Naive thymus-derived CD4-positive, alpha-beta T cell (primary cell): ENCODE measurements at regions not wholly inside any gene's neighbourhood (a gene's known extent, or its start where the extent isn't known, plus 50 kb on each side); places are given as distances from the start of the nearest gene placed in this dataset.
"Not testable (repeated sequence)": the region's sequence is repeated elsewhere in the genome, so short reads cannot be mapped to it uniquely, and the experiment has no call there.

Experiments used
- ATAC-seq: fragments of 150-1000 bp; cut with Tn5 transposase; 2 replicates; pipeline ENCODE4 v1.10.0; 2021; ENCODE audit warnings: mild to moderate bottlenecking, moderate library complexity
- CTCF ChIA-PET: fragments of 350-600 bp; sonication (Branson Sonifier 250); formaldehyde crosslinking; loops from one replicate; lab custom pipeline; 2021; ENCODE audit warnings: antibody characterized with exemption; lab: Charles Lee
- POLR2A ChIA-PET: fragments of 350-600 bp; sonication (Branson Sonifier 250); formaldehyde crosslinking; loops from one replicate; lab custom pipeline; 2021; ENCODE audit warnings: antibody characterized with exemption, inconsistent platforms; lab: Charles Lee
- DNase-seq, 9 donors: peaks; one replicate each; pipeline versions ENCODE4 v3.0.0 to v3.0.0-alpha.2; 2020 to 2022; ENCODE audit warnings: mixed read lengths in 1 of 9
- H3K27ac ChIP-seq: one replicate; pipeline ENCODE4 v1.7.0; 2013; ENCODE audit warnings: mild to moderate bottlenecking, low read depth, low read length, moderate library complexity
- H3K27me3 ChIP-seq, 2 donors: one replicate each; pipeline ENCODE4 v1.7.0; 2013; ENCODE audit warnings: low read length in 2 of 2, mild to moderate bottlenecking in 2 of 2, moderate library complexity in 2 of 2; ENCODE audit not compliant: control insufficient read depth in 2 of 2, insufficient read depth in 2 of 2
- H3K36me3 ChIP-seq, 3 experiments: 1 replicate in 2 of 3; 2 replicates in 1 of 3; pipeline ENCODE4 v1.7.0; 2013; ENCODE audit warnings: low read length in 3 of 3, mild to moderate bottlenecking in 3 of 3, moderate library complexity in 1 of 3; ENCODE audit not compliant: insufficient read depth in 3 of 3, control insufficient read depth in 2 of 3
- H3K4me1 ChIP-seq, 2 donors: one replicate each; pipeline ENCODE4 v1.7.0; 2013; ENCODE audit warnings: low read length in 2 of 2, mild to moderate bottlenecking in 2 of 2, moderate library complexity in 1 of 2; ENCODE audit not compliant: control insufficient read depth in 2 of 2, insufficient read depth in 2 of 2
- H3K4me3 ChIP-seq: 2 replicates; pipeline ENCODE4 v1.7.0; 2013; ENCODE audit warnings: mild to moderate bottlenecking, low read length
- H3K9me3 ChIP-seq, 3 experiments: 1 replicate in 2 of 3; 2 replicates in 1 of 3; pipeline ENCODE4 v1.7.0; 2013; ENCODE audit warnings: low read length in 3 of 3; ENCODE audit not compliant: control insufficient read depth in 2 of 3
- H3K27ac Mint-ChIP-seq, 9 donors: one replicate each; pipeline ENCODE4 v1.8.0; 2020 to 2022; ENCODE audit warnings: mixed read lengths in 9 of 9, mild to moderate bottlenecking in 8 of 9, moderate library complexity in 5 of 9, inconsistent platforms in 2 of 9
- H3K27me3 Mint-ChIP-seq, 5 donors: one replicate each; pipeline ENCODE4 v1.8.0; 2021 to 2022; ENCODE audit warnings: mixed read lengths in 5 of 5, mild to moderate bottlenecking in 1 of 5
- H3K36me3 Mint-ChIP-seq, 5 donors: one replicate each; pipeline ENCODE4 v1.8.0; 2020 to 2022; ENCODE audit warnings: mixed read lengths in 5 of 5, mild to moderate bottlenecking in 3 of 5, inconsistent platforms in 1 of 5
- H3K4me1 Mint-ChIP-seq, 7 donors: one replicate each; pipeline ENCODE4 v1.8.0; 2020 to 2022; ENCODE audit warnings: mixed read lengths in 7 of 7, mild to moderate bottlenecking in 3 of 7, inconsistent platforms in 1 of 7
- H3K4me3 Mint-ChIP-seq, 10 donors: one replicate each; pipeline ENCODE4 v1.8.0; 2020 to 2022; ENCODE audit warnings: mild to moderate bottlenecking in 10 of 10, mixed read lengths in 10 of 10, moderate library complexity in 6 of 10, inconsistent platforms in 2 of 10
- H3K9me3 Mint-ChIP-seq, 11 donors: one replicate each; pipeline ENCODE4 v1.8.0; 2020 to 2022; ENCODE audit warnings: mixed read lengths in 11 of 11, mild to moderate bottlenecking in 4 of 11, inconsistent platforms in 1 of 11, moderate library complexity in 1 of 11
- intact Hi-C, 2 donors: fragments of 100-400 bp; cut with micrococcal nuclease; formaldehyde crosslinking; loops; one replicate each; pipeline ENCODE4 v1.15.1; 2023

GRCh38 chr17:45580924-45581323, 90.4 kb upstream of the PLEKHM1 start:
- no peak overlapping the region for H3K4me3 ChIP-seq
- intact Hi-C loops = loop anchor here in 1 of 2 donors (5.0 to 10.0 kb wide), 6 partner anchors 149 to 1344 kb away; partner anchors contain the start of genes ARHGAP27, GOSR2 and HEXIM1
- CTCF ChIA-PET = no interaction called here
- peaks cover 8 to 11% of the 10 kb centered on the region in 2 donors for H3K4me1 ChIP-seq
- H3K36me3 Mint-ChIP-seq = peaks cover 3 to 22% (median 8%) of the 10 kb centered on the region in 5 donors
- H3K4me1 Mint-ChIP-seq = peaks cover 50 to 83% (median 75%) of the 10 kb centered on the region in 7 donors
- H3K27me3 Mint-ChIP-seq = no peaks in the 10 kb centered on the region
- H3K4me3 Mint-ChIP-seq = peak overlapping the region in 5 of 10 donors; percentile 1 to 26 (median 3)
- no peaks in the 10 kb centered on the region for H3K27me3 ChIP-seq
- H3K27ac ChIP-seq = no peak overlapping the region
- peaks cover 0 to 13% (median 5%) of the 10 kb centered on the region in 3 experiments for H3K36me3 ChIP-seq
- POLR2A ChIA-PET = no interaction called here
- no peak for DNase-seq
- H3K9me3 ChIP-seq = no peaks in the 10 kb centered on the region
- ATAC-seq = no peak
- H3K27ac Mint-ChIP-seq = peak overlapping the region in 3 of 9 donors; percentile 6 to 96 (median 6)
- peaks cover 0 to 1% (median 0%) of the 10 kb centered on the region in 11 donors for H3K9me3 Mint-ChIP-seq

GRCh38 chr17:45581860-45582259, 91.3 kb upstream of the PLEKHM1 start:
- H3K27me3 ChIP-seq = no peaks in the 10 kb centered on the region
- peaks cover 0 to 13% (median 5%) of the 10 kb centered on the region in 3 experiments for H3K36me3 ChIP-seq
- intact Hi-C loops = loop anchor here in 1 of 2 donors (5.0 to 10.0 kb wide), 6 partner anchors 150 to 1343 kb away; partner anchors contain the start of genes ARHGAP27, GOSR2 and HEXIM1
- H3K9me3 ChIP-seq = no peaks in the 10 kb centered on the region
- ChIA-PET CTCF (interaction anchor here (0.8 kb wide), 1 partner anchor 175 kb away, joined by 3 read pairs; no protein-coding TSS in a partner anchor), POLR2A (interaction anchor here (0.7 kb wide), 1 partner anchor 684 kb away, joined by 3 read pairs; no protein-coding TSS in a partner anchor)
- peaks cover 8 to 11% of the 10 kb centered on the region in 2 donors for H3K4me1 ChIP-seq
- H3K9me3 Mint-ChIP-seq = peaks cover 0 to 1% (median 0%) of the 10 kb centered on the region in 11 donors
- no peaks in the 10 kb centered on the region for H3K27me3 Mint-ChIP-seq
- H3K4me3 Mint-ChIP-seq = peak overlapping the region in 7 of 10 donors; percentile 6 to 97 (median 21)
- H3K4me1 Mint-ChIP-seq = peaks cover 41 to 74% (median 66%) of the 10 kb centered on the region in 7 donors
- no peak for DNase-seq
- H3K36me3 Mint-ChIP-seq = peaks cover 0 to 16% (median 8%) of the 10 kb centered on the region in 5 donors
- H3K27ac ChIP-seq = no peak overlapping the region
- H3K27ac Mint-ChIP-seq = peak overlapping the region in 5 of 9 donors; percentile 40 to 96 (median 62)
- no peak for ATAC-seq
- H3K4me3 ChIP-seq = no peak overlapping the region

GRCh38 chr17:45584092-45585036, 93.8 kb upstream of the PLEKHM1 start:
- Histone ChIP-seq H3K36me3 (peaks cover 0 to 10% (median 5%) of the 10 kb centered on the region in 3 experiments), H3K9me3 (no peaks in the 10 kb centered on the region), H3K4me3 (peak overlapping the region; percentile 81), H3K27ac (peak overlapping the region; percentile 85), H3K4me1 (peaks cover 8 to 11% of the 10 kb centered on the region in 2 donors), H3K27me3 (no peaks in the 10 kb centered on the region)
- Mint-ChIP-seq H3K36me3 (peaks cover 0 to 16% (median 12%) of the 10 kb centered on the region in 5 donors), H3K4me1 (peaks cover 20 to 52% (median 47%) of the 10 kb centered on the region in 7 donors), H3K4me3 (peak overlapping the region; percentile 85 to 99 (median 97)), H3K27me3 (peaks cover 0 to 2% (median 0%) of the 10 kb centered on the region in 5 donors), H3K27ac (peak overlapping the region; percentile 90 to 99 (median 96)), H3K9me3 (peaks cover 0 to 3% (median 0%) of the 10 kb centered on the region in 11 donors)
- DNase-seq = peak; percentile 59 to 84 (median 64)
- peak; percentile 59 for ATAC-seq
- ChIA-PET POLR2A (interaction anchor here (0.7 kb wide), 1 partner anchor 203 kb away, joined by 4 read pairs; no protein-coding TSS in a partner anchor), CTCF (interaction anchor here (0.6 kb wide), 1 partner anchor 411 kb away, joined by 3 read pairs; no protein-coding TSS in a partner anchor)
- intact Hi-C loops = loop anchor here (1.0 to 10.0 kb wide), 8 partner anchors 152 to 1340 kb away; partner anchors contain the start of genes ARHGAP27 (in 1 of the 2), GOSR2 (in 1 of the 2), HEXIM1 (in 1 of the 2) and MAP3K14 (in 1 of the 2)

- H3K9me3 Mint-ChIP-seq, H3K9me3 ChIP-seq, H3K36me3 ChIP-seq, H3K27me3 Mint-ChIP-seq, POLR2A ChIA-PET, H3K27me3 ChIP-seq: not testable (repeated sequence)
- H3K4me3 Mint-ChIP-seq = peak overlapping the region; percentile 85 to 99 (median 97)
- peak; percentile 59 to 86 (median 75) for DNase-seq
- intact Hi-C loops = loop anchor here in 1 of 2 donors (2.0 to 10.0 kb wide), 4 partner anchors 268 to 1340 kb away; partner anchors contain the start of genes GOSR2, HEXIM1 and MAP3K14
- Histone ChIP-seq H3K4me3 (peak overlapping the region; percentile 81), H3K4me1 (peaks cover 5 to 11% of the 10 kb centered on the region in 2 donors), H3K27ac (peak overlapping the region; percentile 85)
- peak; percentile 81 for ATAC-seq
- H3K36me3 Mint-ChIP-seq = peaks cover 0 to 16% (median 12%) of the 10 kb centered on the region in 5 donors
- CTCF ChIA-PET = interaction anchor here (0.6 kb wide), 1 partner anchor 675 kb away, joined by 5 read pairs; no protein-coding TSS in a partner anchor
- peak overlapping the region; percentile 58 to 99 (median 93) for H3K27ac Mint-ChIP-seq
- peaks cover 11 to 44% (median 39%) of the 10 kb centered on the region in 7 donors for H3K4me1 Mint-ChIP-seq
Observed at GRCh38 chr17:45585037-45585733, 94.7 kb upstream of the PLEKHM1 start.

- H3K27me3 Mint-ChIP-seq, POLR2A ChIA-PET: not testable (repeated sequence)
- peaks cover 0 to 13% (median 9%) of the 10 kb centered on the region in 5 donors for H3K36me3 Mint-ChIP-seq
Observed at GRCh38 chr17:45585794-45586650, 95.5 kb upstream of the PLEKHM1 start.

More at GRCh38 chr17:45585794-45586650, 95.5 kb upstream of the PLEKHM1 start:
- H3K9me3 ChIP-seq, H3K27me3 ChIP-seq, H3K9me3 Mint-ChIP-seq, H3K36me3 ChIP-seq: not testable (repeated sequence)
- peak overlapping the region; percentile 84 to 99 (median 96) for H3K4me3 Mint-ChIP-seq
- peak; percentile 4 for ATAC-seq
- DNase-seq = peak in 5 of 9 donors; percentile 29 to 53 (median 49)
- Histone ChIP-seq H3K27ac (peak overlapping the region; percentile 85), H3K4me1 (peaks cover 5 to 11% of the 10 kb centered on the region in 2 donors), H3K4me3 (peak overlapping the region; percentile 81)
- H3K4me1 Mint-ChIP-seq = peaks cover 10 to 38% (median 35%) of the 10 kb centered on the region in 7 donors
- peak overlapping the region in 8 of 9 donors; percentile 58 to 99 (median 94) for H3K27ac Mint-ChIP-seq
- intact Hi-C loops = loop anchor here in 1 of 2 donors (2.0 to 10.0 kb wide), 4 partner anchors 269 to 1339 kb away; partner anchors contain the start of genes GOSR2, HEXIM1 and MAP3K14
- CTCF ChIA-PET = interaction anchor here (0.6 kb wide), 1 partner anchor 674 kb away, joined by 5 read pairs; no protein-coding TSS in a partner anchor
